GM19328 (cell line): ENCODE measurements at regions not wholly inside any gene's neighbourhood (a gene's known extent, or its start where the extent isn't known, plus 50 kb on each side); places are given as distances from the start of the nearest gene placed in this dataset.

Experiments
- ATAC-seq: cut with Tn5 transposase; IDR thresholded peaks from one replicate; pipeline ENCODE4 v1.9.1; 2021; ENCODE audit warnings: mild to moderate bottlenecking, moderate library complexity; ENCODE audit not compliant: unreplicated experiment

GRCh38 chr2:20111311-20112131 lies 60.1 kb upstream of the LAPTM4A start:
- ATAC-seq = no peak

GRCh38 chr2:20110876-20111275 lies 59.4 kb upstream of the LAPTM4A start:
- no peak for ATAC-seq

- no peak for ATAC-seq
Observed at GRCh38 chr2:20110383-20110782, 59.0 kb upstream of the LAPTM4A start.

GRCh38 chr2:20108655-20109396 lies 57.4 kb upstream of the LAPTM4A start:
- ATAC-seq = no peak

- no peak for ATAC-seq
Observed at GRCh38 chr2:20107776-20108175, 56.3 kb upstream of the LAPTM4A start.

- no peak for ATAC-seq
Observed at GRCh38 chr2:20107352-20107751, 55.9 kb upstream of the LAPTM4A start.

GRCh38 chr2:20106746-20107145 lies 55.3 kb upstream of the LAPTM4A start:
- ATAC-seq = no peak

- no peak for ATAC-seq
Observed at GRCh38 chr2:20104900-20105545, 53.6 kb upstream of the LAPTM4A start.

- no peak for ATAC-seq
Observed at GRCh38 chr2:20103530-20103929, 52.1 kb upstream of the LAPTM4A start.
